Skeletal muscle tissue (tissue), 3 donors: ENCODE measurements at regions not wholly inside any gene's neighbourhood (a gene's known extent, or its start where the extent isn't known, plus 50 kb on each side); places are given as distances from the start of the nearest gene placed in this dataset.

Source experiments
- H3K27ac ChIP-seq: one replicate; pipeline ENCODE4 v1.7.0; 2013; ENCODE audit warnings: mild to moderate bottlenecking, low read depth, low read length, inconsistent platforms
- H3K27me3 ChIP-seq, 3 donors: one replicate each; pipeline ENCODE4 v1.7.0; 2013; ENCODE audit warnings: low read length in 3 of 3; ENCODE audit not compliant: control insufficient read depth in 3 of 3, insufficient read depth in 3 of 3
- H3K36me3 ChIP-seq, 3 donors: one replicate each; pipeline ENCODE4 v1.7.0; 2013; ENCODE audit warnings: low read length in 3 of 3; ENCODE audit not compliant: control insufficient read depth in 3 of 3, insufficient read depth in 3 of 3
- H3K4me1 ChIP-seq, 3 donors: one replicate each; pipeline ENCODE4 v1.7.0; 2013; ENCODE audit warnings: low read length in 3 of 3, mild to moderate bottlenecking in 3 of 3; ENCODE audit not compliant: control insufficient read depth in 3 of 3, insufficient read depth in 3 of 3
- H3K4me3 ChIP-seq, 3 donors: one replicate each; pipeline ENCODE4 v1.7.0; 2013; ENCODE audit warnings: low read length in 3 of 3
- H3K9ac ChIP-seq, 3 donors: one replicate each; pipeline ENCODE4 v1.7.0; 2013; ENCODE audit warnings: low read length in 3 of 3, mild to moderate bottlenecking in 3 of 3, moderate library complexity in 2 of 3, low read depth in 1 of 3
- H3K9me3 ChIP-seq, 3 donors: one replicate each; pipeline ENCODE4 v1.7.0; 2013; ENCODE audit warnings: low read length in 3 of 3; ENCODE audit not compliant: control insufficient read depth in 3 of 3
- donor health status: Osteomylitis.

DNA sequence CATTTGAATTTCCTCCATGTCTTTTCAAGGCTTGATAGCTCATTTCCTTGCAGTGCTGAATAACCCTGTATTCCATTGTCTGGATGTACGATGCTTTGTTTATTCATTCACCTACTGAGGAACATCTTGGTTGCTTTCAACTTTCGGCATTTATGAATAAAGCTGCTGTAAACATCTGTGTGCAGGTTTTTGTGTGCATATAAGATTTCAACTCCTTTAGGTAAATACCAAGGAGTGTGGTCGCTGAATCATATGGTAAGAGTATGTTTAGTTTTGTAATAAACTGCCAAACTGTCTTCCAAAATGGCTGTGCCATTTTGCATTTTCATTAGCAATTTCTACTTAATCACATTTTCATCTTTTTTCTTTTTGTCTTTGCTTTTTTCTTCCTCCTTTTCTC, 327.7 kb upstream of the TBX3 start:
- Histone ChIP-seq H3K36me3 (no peaks in the 10 kb centered on the region), H3K4me3 (no peak overlapping the region), H3K4me1 (peaks cover 0 to 3% (median 0%) of the 10 kb centered on the region in 3 donors), H3K9me3 (peaks cover 0 to 2% (median 0%) of the 10 kb centered on the region in 3 donors), H3K27me3 (no peaks in the 10 kb centered on the region), H3K27ac (no peak overlapping the region), H3K9ac (no peak overlapping the region)

DNA sequence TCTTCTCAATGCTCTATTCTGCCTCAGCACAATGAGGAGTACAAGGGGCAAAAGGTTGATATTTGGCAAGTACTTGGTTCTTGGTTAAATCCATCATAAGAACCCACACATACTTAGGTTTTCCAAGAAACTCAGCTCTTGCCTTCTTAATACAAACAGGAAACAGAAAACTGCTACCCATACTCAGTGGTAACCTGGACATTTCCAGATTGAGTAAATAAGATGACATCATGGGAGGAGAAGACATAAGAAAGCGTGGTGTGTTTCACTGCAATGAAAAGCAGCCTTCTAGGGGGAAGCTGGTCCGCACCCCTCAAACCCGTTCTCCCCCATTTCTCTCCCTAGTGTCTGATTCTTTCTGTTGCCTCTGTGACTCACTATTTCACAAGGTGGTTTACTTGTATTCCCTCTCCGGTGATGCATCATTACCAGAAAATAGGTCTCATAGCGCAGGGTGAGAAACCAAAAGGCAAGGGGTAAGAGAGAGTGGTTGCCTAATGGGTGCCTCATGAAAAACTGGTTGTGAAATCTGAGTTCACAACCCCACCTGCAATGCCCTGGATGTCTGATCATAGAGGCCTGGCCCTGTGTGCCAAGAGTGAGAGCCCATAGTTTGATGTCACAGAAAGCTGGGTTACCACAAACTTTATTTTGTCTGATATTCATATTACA, 326.5 kb upstream of the TBX3 start:
- H3K4me3 ChIP-seq: no peak overlapping the region
- no peaks in the 10 kb centered on the region for H3K27me3 ChIP-seq
- no peaks in the 10 kb centered on the region for H3K36me3 ChIP-seq
- no peak overlapping the region for H3K9ac ChIP-seq
- H3K9me3 ChIP-seq: peaks cover 0 to 2% (median 0%) of the 10 kb centered on the region in 3 donors
- no peak overlapping the region for H3K27ac ChIP-seq
- H3K4me1 ChIP-seq: peaks cover 0 to 3% (median 0%) of the 10 kb centered on the region in 3 donors

DNA sequence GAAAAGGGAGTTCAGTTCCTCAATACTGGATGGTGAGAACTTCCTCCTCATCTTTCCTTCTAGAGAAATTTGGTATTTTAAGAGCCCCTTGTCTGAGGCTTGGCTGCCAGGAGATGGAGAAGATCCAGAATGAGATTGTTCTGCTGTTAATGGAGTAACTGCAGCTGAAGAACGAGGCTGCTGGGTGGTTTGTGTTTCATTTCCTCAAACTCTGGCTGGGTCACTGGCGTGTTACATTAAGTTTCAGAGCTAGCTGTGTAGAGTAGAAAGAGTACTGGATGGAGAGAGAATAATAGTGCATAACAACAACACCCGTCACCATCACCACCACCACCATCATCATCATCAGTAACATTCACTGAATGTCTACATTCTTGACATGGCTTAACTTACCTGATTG, 325.0 kb upstream of the TBX3 start:
- no peak overlapping the region for H3K4me3 ChIP-seq
- no peak overlapping the region for H3K9ac ChIP-seq
- no peak overlapping the region for H3K27ac ChIP-seq

DNA sequence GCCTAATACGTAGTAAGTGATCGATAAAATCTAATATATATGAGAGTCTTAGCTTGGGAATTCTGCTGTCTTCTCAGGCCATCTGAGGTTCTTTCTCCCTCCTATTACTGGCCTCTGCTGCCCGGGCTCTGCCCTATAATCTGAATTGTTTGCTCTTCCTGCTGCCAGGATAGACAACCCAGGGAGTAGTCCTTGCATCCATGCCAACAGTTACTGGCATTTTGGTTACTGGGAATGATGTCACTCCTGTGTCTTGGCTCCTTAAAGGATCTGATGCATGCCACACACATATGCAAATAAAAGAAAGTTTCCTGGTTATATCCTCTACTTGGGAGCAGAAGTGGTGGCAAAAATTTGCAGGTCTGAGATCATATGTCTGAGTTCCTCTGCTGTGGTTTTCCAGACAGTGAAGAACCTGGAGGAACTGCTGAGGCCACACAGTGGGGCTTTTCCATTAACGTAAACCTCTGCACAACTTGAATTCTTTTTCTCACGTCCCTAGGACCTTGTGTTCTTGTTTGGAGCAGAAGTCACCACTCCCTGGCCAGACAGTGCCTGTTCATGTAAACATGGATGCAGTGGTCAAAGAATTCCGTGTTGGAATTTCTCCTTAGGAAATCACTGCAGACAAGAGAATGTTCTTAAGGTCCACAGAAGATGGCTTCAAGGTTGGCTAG, 320.6 kb upstream of the TBX3 start:
- Histone ChIP-seq H3K27me3 (no peaks in the 10 kb centered on the region), H3K4me1 (no peaks in the 10 kb centered on the region), H3K9me3 (peaks cover 0 to 2% (median 0%) of the 10 kb centered on the region in 3 donors), H3K9ac (no peak overlapping the region), H3K36me3 (no peaks in the 10 kb centered on the region), H3K27ac (no peak overlapping the region), H3K4me3 (no peak overlapping the region)

More for the DNA sequence above, 325.0 kb upstream of the TBX3 start:
- Histone ChIP-seq H3K4me1 (no peaks in the 10 kb centered on the region), H3K9me3 (peaks cover 0 to 2% (median 0%) of the 10 kb centered on the region in 3 donors), H3K27me3 (no peaks in the 10 kb centered on the region), H3K36me3 (no peaks in the 10 kb centered on the region)

DNA sequence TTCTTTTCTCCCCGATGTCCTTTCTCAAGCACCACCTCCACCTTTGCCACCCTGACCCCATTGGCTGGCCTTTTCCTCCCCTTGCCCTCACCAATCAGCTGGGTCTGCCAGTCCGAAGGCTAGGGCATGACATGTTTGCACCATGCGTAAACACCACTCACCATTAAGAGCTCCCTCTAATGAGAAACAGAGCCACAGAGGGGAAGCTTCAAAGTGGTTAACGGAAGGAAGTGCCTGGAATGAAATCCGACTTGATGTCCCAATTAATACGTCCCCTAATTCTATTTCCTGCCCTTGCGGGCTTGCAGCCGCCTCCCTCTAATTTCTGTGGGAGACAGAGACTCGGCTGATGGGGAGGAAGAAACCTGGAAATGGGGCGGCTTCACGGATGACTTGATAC, 318.5 kb upstream of the TBX3 start:
- Histone ChIP-seq H3K4me3 (no peak overlapping the region), H3K9ac (no peak overlapping the region), H3K27ac (no peak overlapping the region), H3K36me3 (no peaks in the 10 kb centered on the region), H3K4me1 (no peaks in the 10 kb centered on the region), H3K9me3 (peaks cover 0 to 1% (median 0%) of the 10 kb centered on the region in 3 donors), H3K27me3 (no peaks in the 10 kb centered on the region)

DNA sequence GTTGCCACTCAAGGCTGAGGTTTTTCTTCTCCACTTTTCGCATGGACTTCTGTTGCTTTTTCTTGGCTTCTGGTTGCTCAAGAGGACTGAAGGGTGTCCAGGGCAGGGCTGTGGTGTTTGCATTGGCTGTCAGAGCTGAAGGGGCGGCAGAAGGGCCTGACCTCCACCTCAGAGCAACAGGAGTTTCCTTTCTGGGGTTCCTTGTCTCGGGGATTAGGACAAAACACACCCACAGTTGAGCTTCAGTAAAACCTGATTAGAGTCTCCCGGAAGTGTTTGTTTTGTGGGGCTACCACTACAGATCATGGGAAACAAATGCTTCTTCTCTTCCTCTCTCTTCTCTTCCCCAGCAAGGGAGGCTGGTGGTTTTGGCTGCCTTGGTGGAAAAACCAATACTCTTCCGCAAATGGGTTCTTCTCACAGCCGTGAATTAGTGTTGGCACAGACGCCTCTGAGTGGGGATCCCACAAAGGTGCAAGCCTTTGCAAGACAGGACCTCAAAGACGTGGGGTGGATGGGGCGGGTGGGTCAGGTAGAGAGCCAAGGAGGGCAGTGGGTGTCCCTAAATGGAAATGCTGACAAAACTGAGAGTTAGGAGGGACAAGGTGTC, 317.7 kb upstream of the TBX3 start:
- Histone ChIP-seq H3K9me3 (no peaks in the 10 kb centered on the region), H3K27me3 (no peaks in the 10 kb centered on the region), H3K36me3 (no peaks in the 10 kb centered on the region), H3K4me3 (no peak overlapping the region), H3K4me1 (no peaks in the 10 kb centered on the region), H3K9ac (no peak overlapping the region), H3K27ac (no peak overlapping the region)

DNA sequence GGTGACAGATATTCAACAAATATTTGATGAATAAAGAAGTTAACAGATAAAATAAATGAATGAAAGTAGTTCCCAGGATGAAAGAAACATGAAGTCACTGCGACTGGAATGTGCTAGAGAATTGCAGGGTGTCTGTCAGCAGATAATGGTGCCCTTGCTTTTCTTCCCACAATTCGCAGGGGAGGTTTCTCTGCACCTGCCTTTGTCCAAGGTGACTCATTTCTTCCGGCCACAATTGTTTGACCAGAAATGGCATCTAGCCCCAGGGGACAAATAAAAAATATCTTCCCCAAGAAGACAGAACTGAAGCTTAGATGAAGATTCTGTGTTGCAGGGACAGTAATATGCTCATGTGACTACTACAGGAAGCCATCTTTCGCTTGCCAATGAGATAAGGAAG, 316.1 kb upstream of the TBX3 start:
- Histone ChIP-seq H3K27me3 (no peaks in the 10 kb centered on the region), H3K9ac (no peak overlapping the region), H3K4me1 (no peaks in the 10 kb centered on the region), H3K27ac (no peak overlapping the region), H3K36me3 (no peaks in the 10 kb centered on the region), H3K4me3 (no peak overlapping the region), H3K9me3 (peaks cover 0 to 4% (median 0%) of the 10 kb centered on the region in 3 donors)

DNA sequence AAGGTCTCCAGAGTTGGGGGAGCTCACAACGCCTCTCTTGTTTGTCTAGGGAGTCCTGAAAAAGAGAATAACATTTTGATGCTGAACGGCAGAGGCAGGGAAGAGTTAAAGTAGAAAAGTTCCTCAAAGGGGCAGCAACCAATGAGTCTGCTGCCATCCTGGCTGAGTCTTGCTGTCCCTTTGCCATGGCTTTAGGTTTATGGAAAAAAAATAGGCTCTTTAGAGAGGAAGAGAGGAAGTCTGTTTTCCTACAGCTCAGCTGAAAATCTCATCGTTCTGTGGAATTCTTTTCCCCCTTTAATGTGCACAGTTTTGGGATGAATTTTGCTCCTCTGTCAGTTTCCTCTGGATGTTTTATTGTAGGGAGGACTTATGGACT, 314.8 kb upstream of the TBX3 start:
- Histone ChIP-seq H3K9me3 (peaks cover 0 to 4% (median 0%) of the 10 kb centered on the region in 3 donors), H3K9ac (no peak overlapping the region), H3K27ac (no peak overlapping the region), H3K4me3 (no peak overlapping the region), H3K4me1 (no peaks in the 10 kb centered on the region), H3K36me3 (no peaks in the 10 kb centered on the region), H3K27me3 (no peaks in the 10 kb centered on the region)

DNA sequence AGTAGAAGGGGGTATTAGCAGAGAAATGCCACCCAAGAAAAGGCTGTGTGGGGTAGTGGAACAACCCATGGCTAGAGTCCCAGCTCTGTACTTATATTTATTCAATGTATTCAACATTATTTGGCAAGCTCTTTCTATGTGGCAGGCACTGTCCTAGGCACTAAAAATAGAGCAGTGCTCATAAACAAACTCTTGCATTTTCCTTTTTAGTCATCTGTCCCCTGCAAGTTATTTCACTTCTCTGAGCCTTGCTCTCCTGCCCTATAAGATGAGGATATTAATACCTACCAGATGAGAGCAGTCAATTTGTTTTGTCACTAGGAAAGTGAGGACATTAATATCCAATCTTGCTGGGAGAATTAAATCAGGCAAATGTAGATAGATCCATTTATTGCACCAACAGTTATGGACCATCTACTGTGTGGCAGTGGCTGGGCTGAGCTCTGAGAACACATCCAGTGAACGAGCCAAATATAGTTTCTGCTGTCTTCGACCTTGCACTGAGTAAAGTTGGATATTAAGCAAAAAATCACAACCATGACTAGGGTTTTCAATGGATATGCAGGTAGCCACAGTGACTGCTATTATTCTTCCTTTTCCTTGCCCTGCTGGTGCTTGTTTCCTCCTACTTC, 314.3 kb upstream of the TBX3 start:
- no peaks in the 10 kb centered on the region for H3K4me1 ChIP-seq
- H3K4me3 ChIP-seq: no peak overlapping the region
- peaks cover 0 to 4% (median 0%) of the 10 kb centered on the region in 3 donors for H3K9me3 ChIP-seq
- no peaks in the 10 kb centered on the region for H3K27me3 ChIP-seq
- no peak overlapping the region for H3K27ac ChIP-seq
- no peak overlapping the region for H3K9ac ChIP-seq
- H3K36me3 ChIP-seq: no peaks in the 10 kb centered on the region

DNA sequence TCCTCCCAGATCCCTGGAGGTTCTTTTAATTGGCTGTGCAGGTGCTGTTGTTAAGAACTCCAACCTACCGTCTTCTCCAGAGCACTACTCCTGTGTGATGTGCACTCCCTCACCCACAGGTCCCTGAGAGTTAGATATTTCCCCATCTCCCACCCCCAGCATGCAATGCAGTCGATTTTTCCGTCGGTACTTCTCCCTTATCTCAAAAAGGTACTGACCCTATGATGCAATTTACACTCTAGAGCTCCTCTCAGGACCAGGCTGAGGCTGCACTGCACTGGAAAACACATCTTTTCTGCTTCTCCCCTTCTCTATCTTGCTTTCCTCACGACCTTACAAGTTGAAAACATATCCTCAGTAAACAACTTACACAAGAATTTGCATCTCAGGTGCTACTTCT, 312.4 kb upstream of the TBX3 start:
- no peak overlapping the region for H3K4me3 ChIP-seq
- peaks cover 0 to 4% (median 0%) of the 10 kb centered on the region in 3 donors for H3K9me3 ChIP-seq
- H3K4me1 ChIP-seq: no peaks in the 10 kb centered on the region
- no peak overlapping the region for H3K9ac ChIP-seq
- H3K27ac ChIP-seq: no peak overlapping the region
- H3K27me3 ChIP-seq: no peaks in the 10 kb centered on the region
- H3K36me3 ChIP-seq: no peaks in the 10 kb centered on the region
